ENCODE measurements at regions not wholly inside any gene's neighbourhood (a gene's known extent, or its start where the extent isn't known, plus 50 kb on each side); places are given as distances from the start of the nearest gene placed in this dataset.

- intact Hi-C loops (cut with DNase I): no loop called here
- no peak for DNase-seq
Observed at GRCh38 chr6:134117409-134117808, 65.0 kb upstream of the SLC2A12 start.

DNA sequence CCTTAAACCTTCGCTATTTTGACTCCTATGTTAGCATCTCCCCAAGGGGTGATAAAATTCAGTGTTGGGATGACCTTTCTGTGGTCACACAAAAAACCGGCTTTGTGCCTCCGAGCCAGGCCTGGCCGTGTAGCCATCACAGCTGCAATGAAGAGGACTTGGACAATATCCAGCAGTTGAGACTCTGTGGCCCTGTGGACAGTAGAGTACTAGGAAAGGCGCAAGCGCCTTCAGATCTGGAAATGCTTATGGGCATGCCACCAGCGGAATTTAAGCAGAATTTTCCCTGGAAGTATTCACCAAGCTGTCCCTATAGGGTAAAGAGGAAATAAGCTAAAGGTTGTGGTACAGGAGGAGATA lies 63.3 kb upstream of the SLC2A12 start:
- intact Hi-C loops (cut with DNase I): no loop called here
- 73 to 76% (median 76%) methylated on average over 7 of the region's 7 CpGs for WGBS, 3 donors
- DNase-seq: no peak
- Histone ChIP-seq H3K36me3 (no peaks in the 10 kb centered on the region), H3K9me3 (no peaks in the 10 kb centered on the region), H3K27me3 (no peaks in the 10 kb centered on the region), H3K27ac (no peak overlapping the region), H3K4me3 (no peak overlapping the region), H3K4me1 (ENCODE audit: insufficient read depth) (no peaks in the 10 kb centered on the region)
- TF ChIP-seq EP300 (IDR thresholded peaks at IDR 0.05): no peak
- no peak for TF ChIP-seq CTCF (IDR thresholded peaks at IDR 0.05)
- TF ChIP-seq POLR2A (IDR thresholded peaks at IDR 0.05): no peak

More at GRCh38 chr6:134117409-134117808, 65.0 kb upstream of the SLC2A12 start:
- H3K27me3 ChIP-seq: no peaks in the 10 kb centered on the region
- TF ChIP-seq EP300 (IDR thresholded peaks at IDR 0.05): no peak
- no peak overlapping the region for H3K27ac ChIP-seq
- H3K36me3 ChIP-seq: no peaks in the 10 kb centered on the region
- 41 to 47% (median 41%) methylated on average over 6 of the region's 6 CpGs for WGBS, 3 donors
- no peaks in the 10 kb centered on the region for H3K4me1 ChIP-seq (ENCODE audit: insufficient read depth)
- H3K9me3 ChIP-seq: no peaks in the 10 kb centered on the region
- H3K4me3 ChIP-seq: no peak overlapping the region

GRCh38 chr6:134114918-134115714 lies 62.7 kb upstream of the SLC2A12 start:
- Histone ChIP-seq H3K9me3 (no peaks in the 10 kb centered on the region), H3K27me3 (no peaks in the 10 kb centered on the region), H3K4me3 (no peak overlapping the region), H3K36me3 (no peaks in the 10 kb centered on the region), H3K4me1 (ENCODE audit: insufficient read depth) (no peaks in the 10 kb centered on the region), H3K27ac (no peak overlapping the region)
- WGBS, 3 donors: 41 to 62% (median 61%) methylated on average over 47 of the region's 47 CpGs
- intact Hi-C loops (cut with DNase I): no loop called here
- TF ChIP-seq EP300 (IDR thresholded peaks at IDR 0.05): no peak
- TF ChIP-seq POLR2A (IDR thresholded peaks at IDR 0.05): no peak
- TF ChIP-seq CTCF (IDR thresholded peaks at IDR 0.05): no peak
- no peak for DNase-seq

DNA sequence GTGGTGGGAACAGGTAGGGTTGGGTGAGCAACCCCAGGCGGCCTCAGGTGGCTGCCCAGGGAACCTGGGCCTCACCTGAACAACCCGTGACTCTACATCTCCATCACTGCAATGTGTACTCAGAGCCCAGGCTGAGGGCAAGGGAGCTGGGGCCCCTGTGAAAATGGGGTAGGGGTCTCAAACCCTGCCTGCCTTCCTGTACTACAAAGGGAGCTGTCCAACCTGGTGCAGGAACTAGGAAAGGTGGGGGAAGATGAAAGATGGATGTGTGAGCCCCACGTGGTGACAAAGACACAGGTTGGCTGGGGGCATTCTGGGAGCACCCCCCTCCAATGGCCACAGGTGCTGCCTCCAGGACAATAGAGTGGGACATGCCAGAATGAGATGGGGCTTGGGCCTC lies 62.1 kb upstream of the SLC2A12 start:
- intact Hi-C loops (cut with DNase I): no loop called here
- Histone ChIP-seq H3K9me3 (no peaks in the 10 kb centered on the region), H3K27ac (no peak overlapping the region), H3K27me3 (no peaks in the 10 kb centered on the region), H3K36me3 (no peaks in the 10 kb centered on the region), H3K4me3 (no peak overlapping the region), H3K4me1 (ENCODE audit: insufficient read depth) (no peaks in the 10 kb centered on the region)
- 74 to 81% (median 78%) methylated on average over 3 of the region's 3 CpGs for WGBS, 3 donors
- no peak for TF ChIP-seq POLR2A (IDR thresholded peaks at IDR 0.05)
- no peak for TF ChIP-seq CTCF (IDR thresholded peaks at IDR 0.05)
- no peak for TF ChIP-seq EP300 (IDR thresholded peaks at IDR 0.05)
- no peak for DNase-seq

GRCh38 chr6:134111726-134112125 lies 59.3 kb upstream of the SLC2A12 start:
- H3K27me3 ChIP-seq: no peaks in the 10 kb centered on the region
- no peak overlapping the region for H3K27ac ChIP-seq
- intact Hi-C loops (cut with DNase I): no loop called here
- no peaks in the 10 kb centered on the region for H3K4me1 ChIP-seq (ENCODE audit: insufficient read depth)
- H3K4me3 ChIP-seq: no peak overlapping the region
- TF ChIP-seq EP300 (IDR thresholded peaks at IDR 0.05): no peak
- TF ChIP-seq POLR2A (IDR thresholded peaks at IDR 0.05): no peak
- no peak for TF ChIP-seq CTCF (IDR thresholded peaks at IDR 0.05)
- 87 to 92% (median 89%) methylated on average over 5 of the region's 5 CpGs for WGBS, 3 donors
- no peaks in the 10 kb centered on the region for H3K36me3 ChIP-seq
- H3K9me3 ChIP-seq: no peaks in the 10 kb centered on the region
- no peak for DNase-seq

All from ovary (tissue), 7 donors.